Uterus (tissue), 2 donors: ENCODE measurements at regions not wholly inside any gene's neighbourhood (a gene's known extent, or its start where the extent isn't known, plus 50 kb on each side); places are given as distances from the start of the nearest gene placed in this dataset.

Experiments used
- CTCF ChIP-seq, 4 experiments: fragments of 200-600 bp in 2 of 4; fragments of 450-650 bp in 2 of 4; sonication (generic) in 2 of 4; IDR thresholded peaks; one replicate each; pipeline ENCODE4 v1.5.1; 2016 to 2019; ENCODE audit warnings: antibody characterized with exemption in 4 of 4, mild to moderate bottlenecking in 2 of 4, moderate library complexity in 1 of 4
- POLR2A ChIP-seq, 2 donors: fragments of 450-650 bp; IDR thresholded peaks; one replicate each; pipeline ENCODE4 v1.6.1; 2016; ENCODE audit warnings: antibody characterized with exemption in 2 of 2, mild to moderate bottlenecking in 1 of 2, moderate library complexity in 1 of 2

GRCh38 chr3:82643948-82644347, 882.5 kb upstream of the GBE1 start:
- no peak for TF ChIP-seq CTCF (IDR thresholded peaks at IDR 0.05)
- TF ChIP-seq POLR2A (IDR thresholded peaks at IDR 0.05) = no peak
